Thymus (tissue), 11 donors: ENCODE measurements at regions not wholly inside any gene's neighbourhood (a gene's known extent, or its start where the extent isn't known, plus 50 kb on each side); places are given as distances from the start of the nearest gene placed in this dataset.
"Not testable (repeated sequence)": the region's sequence is repeated elsewhere in the genome, so short reads cannot be mapped to it uniquely, and the experiment has no call there.

ENCODE experiments used
- DNase-seq, 9 donors: peaks; one replicate each; pipeline ENCODE4 v3.0.0-alpha.2; 2013; ENCODE audit warnings: low spot score in 9 of 9, low read depth in 6 of 9, missing footprints in 1 of 9
- H3K27ac ChIP-seq, 2 donors: one replicate each; pipeline ENCODE4 v1.5.1; 2013; ENCODE audit warnings: control low read depth in 1 of 2, low read depth in 1 of 2, low read length in 1 of 2, mild to moderate bottlenecking in 1 of 2, moderate library complexity in 1 of 2
- H3K27me3 ChIP-seq, 2 donors: one replicate each; pipeline ENCODE4 v1.5.1; 2013; ENCODE audit warnings: low read length in 1 of 2; ENCODE audit not compliant: control insufficient read depth in 2 of 2, insufficient read depth in 1 of 2
- H3K36me3 ChIP-seq, 2 donors: one replicate each; pipeline ENCODE4 v1.5.1; 2013; ENCODE audit warnings: low read length in 1 of 2, mild to moderate bottlenecking in 1 of 2, moderate library complexity in 1 of 2; ENCODE audit not compliant: control insufficient read depth in 2 of 2, insufficient read depth in 2 of 2
- H3K4me1 ChIP-seq, 2 donors: one replicate each; pipeline ENCODE4 v1.5.1; 2013; ENCODE audit warnings: low read length in 2 of 2; ENCODE audit not compliant: control insufficient read depth in 2 of 2, insufficient read depth in 2 of 2
- H3K4me3 ChIP-seq, 2 donors: one replicate each; pipeline ENCODE4 v1.5.1; 2013; ENCODE audit warnings: low read length in 2 of 2, control low read depth in 1 of 2, mild to moderate bottlenecking in 1 of 2
- H3K9me3 ChIP-seq, 2 donors: one replicate each; pipeline ENCODE4 v1.5.1; 2013; ENCODE audit warnings: low read length in 1 of 2, mild to moderate bottlenecking in 1 of 2; ENCODE audit not compliant: control insufficient read depth in 2 of 2, insufficient read depth in 1 of 2
- WGBS: extraction: QIAGEN DNeasy Blood & Tissue Kit; methylation state at CpG from one replicate; pipeline ENCODE4 v1.1.7; 2013; 5-methylcytosine and 5-hydroxymethylcytosine counted together
- donor health status: healthy.

DNA sequence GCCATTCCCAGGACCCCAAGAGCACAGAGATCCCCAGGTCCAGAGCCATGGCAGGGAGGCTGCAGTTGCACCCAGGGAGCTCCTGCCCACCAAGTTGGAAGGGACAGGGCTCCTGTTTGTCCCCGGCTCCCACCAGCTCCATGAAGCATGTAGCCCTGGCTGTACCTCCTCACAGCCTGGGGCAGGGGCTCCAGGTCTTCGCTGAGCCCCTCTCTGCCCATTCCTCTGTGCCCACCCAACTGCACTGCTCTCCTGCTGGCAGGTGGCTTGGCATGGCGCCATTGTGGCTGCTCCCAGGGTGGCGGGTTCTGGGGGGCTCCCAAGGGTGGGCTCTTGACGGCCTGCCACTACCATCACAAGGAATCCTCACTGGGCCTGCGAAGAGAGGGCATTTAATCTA, 197.5 kb upstream of the DAB2 start:
- Histone ChIP-seq H3K4me1 (no peaks in the 10 kb centered on the region), H3K27me3 (no peaks in the 10 kb centered on the region), H3K9me3 (no peaks in the 10 kb centered on the region), H3K27ac (no peak overlapping the region), H3K36me3 (no peaks in the 10 kb centered on the region), H3K4me3 (no peak overlapping the region)
- WGBS, result 93% methylated on average over 6 of the region's 6 CpGs
- DNase-seq, result no peak

DNA sequence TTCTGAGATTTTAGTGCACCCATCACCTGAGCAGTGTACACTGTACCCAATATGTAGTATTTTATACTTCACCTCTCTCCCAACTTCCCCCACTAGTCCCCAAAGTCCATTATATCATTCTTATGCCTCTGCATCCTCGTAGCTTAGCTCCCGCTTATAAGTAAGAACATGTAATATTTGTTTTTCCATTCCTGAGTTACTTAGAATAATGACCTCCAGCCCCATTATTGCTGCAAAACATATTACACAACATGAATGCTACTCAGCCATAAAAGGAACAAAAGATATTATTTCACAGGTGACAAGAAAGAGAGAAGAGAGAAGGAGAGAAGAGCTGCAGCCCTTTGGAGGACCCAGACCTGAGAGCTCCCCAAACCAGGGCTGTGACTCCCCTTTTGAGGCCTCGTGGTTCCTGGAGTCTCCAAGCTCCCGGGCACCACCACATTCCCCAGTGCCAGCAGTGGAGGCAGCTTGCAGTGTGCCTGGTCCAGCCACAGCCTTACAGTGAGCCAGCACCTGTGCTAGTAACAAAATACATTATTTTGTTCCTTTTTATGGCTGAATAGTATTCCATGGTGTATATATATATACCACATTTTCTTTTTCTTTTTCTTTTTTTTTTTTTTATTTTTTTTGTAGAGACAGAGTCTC, 194.5 kb upstream of the DAB2 start:
- Histone ChIP-seq H3K9me3 (no peaks in the 10 kb centered on the region), H3K27me3 (no peaks in the 10 kb centered on the region), H3K27ac (no peak overlapping the region), H3K4me1 (no peaks in the 10 kb centered on the region), H3K36me3 (no peaks in the 10 kb centered on the region), H3K4me3 (no peak overlapping the region)
- 90% methylated on average over 4 of the region's 4 CpGs for WGBS
- no peak for DNase-seq

DNA sequence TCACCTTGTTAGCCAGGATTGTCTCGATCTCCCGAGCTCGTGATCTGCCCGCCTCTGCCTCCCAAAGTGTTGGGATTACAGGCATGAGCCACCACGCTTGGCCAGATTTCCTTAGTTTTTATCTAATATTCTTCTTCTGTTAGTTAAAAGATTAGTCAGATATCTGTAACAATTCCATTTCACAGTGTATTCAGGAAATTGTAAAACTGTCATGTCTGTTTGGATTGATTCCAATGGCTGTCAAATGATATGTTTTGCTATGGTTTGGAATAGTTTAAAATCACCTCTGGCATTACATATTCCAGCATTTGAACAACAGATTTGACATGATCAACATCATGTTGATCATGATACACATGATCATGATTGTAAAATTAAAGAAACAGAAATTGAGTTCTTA, 193.6 kb upstream of the DAB2 start:
- Histone ChIP-seq H3K4me1 (no peaks in the 10 kb centered on the region), H3K4me3 (no peak overlapping the region), H3K27ac (no peak overlapping the region), H3K36me3 (no peaks in the 10 kb centered on the region), H3K27me3 (no peaks in the 10 kb centered on the region), H3K9me3 (no peaks in the 10 kb centered on the region)
- DNase-seq, result no peak
- 94% methylated on average over 5 of the region's 5 CpGs for WGBS

DNA sequence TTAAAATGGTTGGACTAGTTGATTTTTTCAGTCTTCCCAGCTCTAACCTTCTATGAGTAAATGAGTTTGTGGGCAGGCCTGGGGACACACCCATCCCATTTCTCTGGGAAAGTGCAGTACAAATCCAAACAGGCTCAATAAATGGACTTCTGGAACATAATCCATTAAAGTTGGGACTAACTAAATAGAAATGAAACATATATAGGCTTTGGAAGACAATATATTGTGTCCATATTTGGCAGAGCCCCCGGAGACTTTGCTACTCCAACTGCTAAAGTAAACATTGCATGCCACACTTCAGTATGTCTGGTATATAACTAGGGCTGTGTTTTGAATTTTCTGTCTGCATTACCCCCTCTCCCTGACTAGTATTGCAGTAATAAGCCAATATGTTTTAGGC, 191.4 kb upstream of the DAB2 start:
- H3K36me3 ChIP-seq, result no peaks in the 10 kb centered on the region
- WGBS, result 87% methylated on average over 1 of the region's 1 CpG
- DNase-seq, result no peak
- no peaks in the 10 kb centered on the region for H3K4me1 ChIP-seq
- H3K27ac ChIP-seq, result no peak overlapping the region
- H3K9me3 ChIP-seq, result no peaks in the 10 kb centered on the region
- H3K27me3 ChIP-seq, result no peaks in the 10 kb centered on the region
- no peak overlapping the region for H3K4me3 ChIP-seq

GRCh38 chr5:39611076-39611475, 186.3 kb upstream of the DAB2 start:
- H3K4me3 ChIP-seq, H3K36me3 ChIP-seq, DNase-seq, H3K27me3 ChIP-seq, H3K4me1 ChIP-seq, H3K9me3 ChIP-seq, H3K27ac ChIP-seq: not testable (repeated sequence)
- 97% methylated on average over 11 of the region's 11 CpGs for WGBS

DNA sequence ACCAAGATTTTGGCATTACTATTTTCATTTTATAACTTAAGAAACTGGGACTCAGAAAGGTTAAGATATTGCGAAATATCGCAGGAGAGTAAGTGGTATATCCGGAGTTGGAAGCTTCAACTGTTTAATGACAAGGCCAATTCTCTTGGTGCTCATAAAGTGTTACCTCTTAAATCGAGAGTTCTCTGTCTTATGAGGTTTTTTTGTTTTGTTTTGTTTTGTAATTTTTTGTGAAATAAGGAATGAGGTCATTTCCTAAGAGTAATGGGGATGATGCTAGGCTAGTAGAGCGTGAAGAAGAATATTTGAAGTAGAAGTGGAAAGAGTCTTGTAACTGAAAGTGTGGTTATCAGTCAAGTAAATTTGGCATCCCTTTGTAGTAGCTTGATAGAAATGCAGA, 183.2 kb upstream of the DAB2 start:
- H3K4me3 ChIP-seq, result no peak overlapping the region
- WGBS, result 93% methylated on average over 5 of the region's 5 CpGs
- H3K4me1 ChIP-seq, result no peaks in the 10 kb centered on the region
- no peaks in the 10 kb centered on the region for H3K36me3 ChIP-seq
- DNase-seq, result no peak
- no peaks in the 10 kb centered on the region for H3K27me3 ChIP-seq
- H3K27ac ChIP-seq, result no peak overlapping the region
- H3K9me3 ChIP-seq, result no peaks in the 10 kb centered on the region

DNA sequence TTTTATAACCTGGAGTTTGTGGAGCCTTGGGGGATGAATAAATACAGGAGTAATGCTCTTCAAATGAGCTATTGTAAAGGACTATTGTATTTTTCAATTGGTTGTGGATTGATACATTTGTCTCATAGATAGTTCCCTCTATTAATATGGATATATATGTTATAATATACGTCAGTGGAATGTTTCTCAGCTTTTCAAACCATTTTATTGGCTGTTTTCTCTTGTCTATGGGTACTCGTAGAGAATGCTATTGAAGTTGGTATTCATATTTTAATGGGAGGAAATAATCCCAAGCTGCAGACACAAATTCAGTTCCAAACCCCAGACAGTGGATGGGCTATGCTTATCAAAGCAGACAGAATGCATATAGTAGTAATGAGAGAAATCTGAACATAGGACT, 181.8 kb upstream of the DAB2 start:
- Histone ChIP-seq H3K27ac (no peak overlapping the region), H3K4me1 (no peaks in the 10 kb centered on the region), H3K27me3 (no peaks in the 10 kb centered on the region), H3K4me3 (no peak overlapping the region), H3K36me3 (no peaks in the 10 kb centered on the region), H3K9me3 (no peaks in the 10 kb centered on the region)
- no peak for DNase-seq
- 92% methylated on average over 2 of the region's 2 CpGs for WGBS

DNA sequence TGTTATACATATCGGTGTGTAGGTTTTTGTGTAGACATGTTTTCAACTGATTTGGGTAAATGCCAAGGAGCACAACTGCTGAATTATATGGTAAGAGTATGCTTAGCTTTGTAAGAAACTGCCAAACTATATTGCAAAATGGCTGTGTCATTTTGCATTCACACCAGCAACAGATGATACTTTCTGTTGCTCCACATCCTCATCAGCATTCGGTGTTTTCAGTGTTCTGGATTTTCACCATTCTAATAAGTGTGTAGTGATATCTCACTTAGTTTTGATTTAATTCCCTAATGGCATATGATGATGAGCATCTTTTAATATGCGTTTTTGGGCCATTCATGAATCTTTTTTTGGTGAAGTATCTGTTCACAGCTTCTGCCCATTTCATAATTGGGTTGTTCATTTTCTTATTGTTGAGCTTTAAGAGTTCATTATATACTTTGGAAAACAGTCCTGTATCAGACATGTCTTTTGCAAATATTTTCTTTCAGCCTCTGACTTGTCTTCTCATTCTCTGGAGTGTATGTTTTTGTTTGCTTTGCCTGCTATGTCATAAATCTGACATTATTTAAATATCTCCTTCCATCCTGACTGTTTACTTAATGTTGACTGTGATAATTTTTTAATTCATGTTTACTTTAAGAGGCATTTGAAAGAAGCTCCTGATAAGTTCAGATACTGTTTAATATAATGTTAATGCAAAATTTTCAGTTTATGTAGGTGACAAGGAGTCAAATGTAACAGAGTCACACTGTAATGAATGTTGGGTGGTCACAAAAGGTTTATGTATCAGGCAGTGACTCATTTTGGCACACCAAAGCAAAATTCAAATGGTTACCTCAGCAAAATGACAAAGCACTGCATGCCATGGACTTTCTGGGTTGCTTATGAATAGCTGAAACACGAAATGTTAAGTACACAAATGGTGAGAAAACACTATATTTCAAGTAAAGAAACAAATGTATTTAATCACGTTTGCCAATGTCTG, 181.1 kb upstream of the DAB2 start:
- WGBS, result 91% methylated on average over 5 of the region's 5 CpGs
- Histone ChIP-seq H3K27me3 (no peaks in the 10 kb centered on the region), H3K27ac (no peak overlapping the region), H3K4me3 (no peak overlapping the region), H3K4me1 (no peaks in the 10 kb centered on the region), H3K36me3 (no peaks in the 10 kb centered on the region), H3K9me3 (no peaks in the 10 kb centered on the region)
- DNase-seq, result no peak

- H3K9me3 ChIP-seq, result no peaks in the 10 kb centered on the region
- H3K36me3 ChIP-seq, result no peaks in the 10 kb centered on the region
- DNase-seq, result no peak
- WGBS, result 94% methylated on average over 5 of the region's 5 CpGs
- no peak overlapping the region for H3K4me3 ChIP-seq
- H3K27me3 ChIP-seq, result no peaks in the 10 kb centered on the region
- no peak overlapping the region for H3K27ac ChIP-seq
- H3K4me1 ChIP-seq, result no peaks in the 10 kb centered on the region
These were observed 180.4 kb upstream of the DAB2 start for GRCh38 chr5:39605145-39605544.
